PC-3 (cell line): ENCODE measurements at regions not wholly inside any gene's neighbourhood (a gene's known extent, or its start where the extent isn't known, plus 50 kb on each side); places are given as distances from the start of the nearest gene placed in this dataset.

Experiments used
- ATAC-seq: fragments of 200-7000 bp; cut with Tn5 transposase; 2 replicates; pipeline ENCODE4 v1.9.1; 2020; ENCODE audit warnings: mild to moderate bottlenecking, moderate library complexity
- BruUV-seq: library from RNA; stranded (reverse); fragments of 400-500 nt; replicated peaks from 2 replicates; lab custom pipeline; 2021; lab: Mats Ljungman, UMichigan
- CTCF ChIA-PET: fragments of 300-600 bp; sonication (Branson Sonifier 250); formaldehyde crosslinking; loops from one replicate; lab custom pipeline; 2022; ENCODE audit warnings: antibody characterized with exemption; lab: Charles Lee
- POLR2A ChIA-PET: fragments of 300-600 bp; sonication (Branson Sonifier 250); formaldehyde crosslinking; loops from one replicate; lab custom pipeline; 2022; ENCODE audit warnings: antibody characterized with exemption; ENCODE audit not compliant: unreplicated experiment; lab: Charles Lee
- DNase-seq: peaks from one replicate; pipeline ENCODE4 v3.0.0-alpha.2; 2015
- H2AFZ ChIP-seq: fragments of 300-600 bp; sonication (generic); 2 replicates; pipeline ENCODE4 v1.6.0; 2016; ENCODE audit warnings: antibody characterized with exemption, low read length
- H3F3A ChIP-seq: fragments of 300-600 bp; sonication (generic); one replicate; pipeline ENCODE4 v1.6.0; 2017; ENCODE audit warnings: antibody characterized with exemption, low read length, control low read depth, mild to moderate bottlenecking; ENCODE audit not compliant: unreplicated experiment
- H3K27ac ChIP-seq: fragments of 300-600 bp; sonication (generic); 2 replicates; pipeline ENCODE4 v1.5.1; 2016; ENCODE audit warnings: mild to moderate bottlenecking, low read length
- H3K27me3 ChIP-seq: fragments of 300-600 bp; sonication (generic); 2 replicates; pipeline ENCODE4 v1.6.1; 2016; ENCODE audit warnings: low read length, mixed read lengths
- H3K36me3 ChIP-seq: fragments of 300-600 bp; sonication (generic); 2 replicates; pipeline ENCODE4 v1.6.1; 2016; ENCODE audit warnings: low read depth, mixed run types, low read length, mixed read lengths
- H3K4me1 ChIP-seq: fragments of 300-600 bp; sonication (generic); 2 replicates; pipeline ENCODE4 v1.5.1; 2016; ENCODE audit warnings: low read length; ENCODE audit not compliant: insufficient read depth
- H3K4me2 ChIP-seq: fragments of 300-600 bp; sonication (generic); 2 replicates; pipeline ENCODE4 v1.6.0; 2016; ENCODE audit warnings: low read length
- H3K4me3 ChIP-seq: fragments of 300-600 bp; sonication (generic); 2 replicates; pipeline ENCODE4 v1.5.1; 2016; ENCODE audit warnings: mild to moderate bottlenecking, low read length, mixed read lengths
- H3K79me2 ChIP-seq: fragments of 300-600 bp; sonication (generic); 2 replicates; pipeline ENCODE4 v1.6.1; 2017; ENCODE audit warnings: low read length, mixed read lengths
- H3K9ac ChIP-seq: fragments of 300-600 bp; sonication (generic); 2 replicates; pipeline ENCODE4 v1.6.0; 2016; ENCODE audit warnings: mild to moderate bottlenecking, low read length
- H3K9me2 ChIP-seq: fragments of 300-600 bp; sonication (generic); replicated peaks from 2 replicates; pipeline ENCODE4 v1.6.1; 2016; ENCODE audit warnings: mixed run types, low read length, mixed read lengths
- H3K9me3 ChIP-seq: fragments of 300-600 bp; sonication (generic); 2 replicates; pipeline ENCODE4 v1.6.1; 2016; ENCODE audit warnings: low read length, mixed read lengths
- H4K20me1 ChIP-seq: fragments of 300-600 bp; sonication (generic); 2 replicates; pipeline ENCODE4 v1.6.1; 2016; ENCODE audit warnings: low read length, mixed read lengths
- CTCF ChIP-seq: fragments of 300-600 bp; sonication (generic); conservative IDR thresholded peaks from 2 replicates; pipeline ENCODE4 v1.5.1; 2017; ENCODE audit warnings: antibody characterized with exemption, low read depth, mild to moderate bottlenecking, low read length
- EZH2 ChIP-seq: fragments of 300-600 bp; sonication (generic); IDR thresholded peaks from one replicate; pipeline ENCODE4 v1.6.1; 2017; ENCODE audit warnings: antibody characterized with exemption, mild to moderate bottlenecking, low read length; ENCODE audit not compliant: unreplicated experiment
- EZH2phosphoT487 ChIP-seq: fragments of 300-600 bp; sonication (generic); IDR thresholded peaks from 2 replicates; pipeline ENCODE4 v1.6.1; 2018; ENCODE audit warnings: mild to moderate bottlenecking, antibody characterized with exemption, low read length, borderline replicate concordance
- intact Hi-C: fragments of 100-400 bp; cut with micrococcal nuclease; formaldehyde crosslinking; loops from 2 replicates; pipeline ENCODE4 v1.9.0; 2023

GRCh38 chr14:27184427-27184826 is 586.6 kb upstream of the NOVA1 start:
- peak; percentile 98 for ATAC-seq
- H3K9me3 ChIP-seq, result no peaks in the 10 kb centered on the region

GRCh38 chr14:27186048-27186447 is 588.2 kb upstream of the NOVA1 start:
- intact Hi-C loops, result loop anchor here (10.0 kb wide), 1 partner anchor 339 kb away; no protein-coding TSS in a partner anchor
- Histone ChIP-seq H3K9me3 (no peaks in the 10 kb centered on the region), H3K27me3 (no peaks in the 10 kb centered on the region; the same call in 1 of the 2 replicates), H3K9ac (no peak overlapping the region), H4K20me1 (no peaks in the 10 kb centered on the region), H3K9me2 (no peaks in the 10 kb centered on the region), H3K36me3 (no peaks in the 10 kb centered on the region), H2AFZ (no peak overlapping the region), H3K4me3 (no peak overlapping the region), H3K4me2 (no peak overlapping the region), H3K79me2 (no peaks in the 10 kb centered on the region), H3F3A (no peaks in the 10 kb centered on the region), H3K4me1 (peaks cover 4% of the 10 kb centered on the region; the same call in 1 of the 2 replicates), H3K27ac (no peak overlapping the region)
- ATAC-seq (no peak), DNase-seq (no peak)
- POLR2A ChIA-PET, result no interaction called here
- CTCF ChIA-PET, result no interaction called here
- TF ChIP-seq CTCF (no peak), EZH2phosphoT487 (no peak)
- no TSS peak for BruUV-seq

More at GRCh38 chr14:27184427-27184826, 586.6 kb upstream of the NOVA1 start:
- H4K20me1 ChIP-seq, result no peaks in the 10 kb centered on the region
- H2AFZ ChIP-seq, result no peak overlapping the region
- TF ChIP-seq CTCF (no peak), EZH2 (no peak), EZH2phosphoT487 (no peak)
- POLR2A ChIA-PET, result no interaction called here
- intact Hi-C loops, result loop anchor here (10.0 kb wide), 1 partner anchor 340 kb away; no protein-coding TSS in a partner anchor
- no peak overlapping the region for H3K9ac ChIP-seq
- no peak overlapping the region for H3K4me2 ChIP-seq
- no TSS peak for BruUV-seq
- H3K27me3 ChIP-seq, result no peaks in the 10 kb centered on the region; the same call in 1 of the 2 replicates
- no peak overlapping the region for H3K27ac ChIP-seq
- no peaks in the 10 kb centered on the region for H3K9me2 ChIP-seq
- CTCF ChIA-PET, result no interaction called here
- no peaks in the 10 kb centered on the region for H3K36me3 ChIP-seq
- H3K4me1 ChIP-seq, result peaks cover 4% of the 10 kb centered on the region; the same call in 1 of the 2 replicates
- peak; percentile 40 for DNase-seq
- no peak overlapping the region for H3K4me3 ChIP-seq
- H3K79me2 ChIP-seq, result no peaks in the 10 kb centered on the region
- no peaks in the 10 kb centered on the region for H3F3A ChIP-seq

- no peaks in the 10 kb centered on the region for H3K9me3 ChIP-seq
- ATAC-seq, result no peak
Observed at GRCh38 chr14:27187136-27187535, 589.3 kb upstream of the NOVA1 start.

More at GRCh38 chr14:27187136-27187535, 589.3 kb upstream of the NOVA1 start:
- Histone ChIP-seq H3K79me2 (no peaks in the 10 kb centered on the region), H3K27me3 (no peaks in the 10 kb centered on the region; the same call in 1 of the 2 replicates), H2AFZ (no peak overlapping the region), H3K4me2 (no peak overlapping the region), H3K27ac (no peak overlapping the region), H3K4me3 (no peak overlapping the region), H3F3A (no peaks in the 10 kb centered on the region), H4K20me1 (no peaks in the 10 kb centered on the region), H3K4me1 (peaks cover 4% of the 10 kb centered on the region; the same call in 1 of the 2 replicates), H3K9me2 (no peaks in the 10 kb centered on the region), H3K9ac (no peak overlapping the region), H3K36me3 (no peaks in the 10 kb centered on the region)
- intact Hi-C loops, result loop anchor here (10.0 kb wide), 1 partner anchor 338 kb away; no protein-coding TSS in a partner anchor
- TF ChIP-seq CTCF, result no peak
- ChIA-PET POLR2A (no interaction called here), CTCF (no interaction called here)
- BruUV-seq, result no TSS peak
- no peak for DNase-seq
